ENCODE measurements at regions not wholly inside any gene's neighbourhood (a gene's known extent, or its start where the extent isn't known, plus 50 kb on each side); places are given as distances from the start of the nearest gene placed in this dataset.

- TF ChIP-seq CTCF (IDR thresholded peaks at IDR 0.05) (no peak), POLR2A (IDR thresholded peaks at IDR 0.05) (no peak)
Observed at GRCh38 chr3:65060904-65061303, 373.1 kb upstream of the ADAMTS9 start.

All from ovary (tissue), 3 donors.